Erythroblast (primary cell): ENCODE measurements at regions not wholly inside any gene's neighbourhood (a gene's known extent, or its start where the extent isn't known, plus 50 kb on each side); places are given as distances from the start of the nearest gene placed in this dataset.
"Not testable (repeated sequence)": the region's sequence is repeated elsewhere in the genome, so short reads cannot be mapped to it uniquely, and the experiment has no call there.

Source experiments
- DNase-seq, 2 experiments: peaks; one replicate each; lab custom pipeline; 2025; lab: John Stamatoyannopoulos, UW
- GATA1 ChIP-seq: IDR thresholded peaks from 2 replicates; pipeline ENCODE4 v1.6.1; 2011; ENCODE audit warnings: low read depth, mild to moderate bottlenecking, control low read depth, low read length, moderate library complexity
- POLR2A ChIP-seq: IDR thresholded peaks from 2 replicates; pipeline ENCODE4 v1.6.1; 2011; ENCODE audit warnings: mild to moderate bottlenecking, low read length

- TF ChIP-seq POLR2A (no peak), GATA1 (no peak)
- no peak for DNase-seq
Observed at GRCh38 chr9:100731038-100731556, 153.2 kb downstream of the CAVIN4 start.

GRCh38 chr9:100731557-100731956 is 153.7 kb downstream of the CAVIN4 start:
- no peak for TF ChIP-seq GATA1
- no peak for TF ChIP-seq POLR2A
- DNase-seq, result no peak

- no peak for DNase-seq
- TF ChIP-seq GATA1, result no peak
- TF ChIP-seq POLR2A, result no peak
Observed at GRCh38 chr9:100739208-100739607, 161.3 kb downstream of the CAVIN4 start.

GRCh38 chr9:100739666-100740065 is 161.8 kb downstream of the CAVIN4 start:
- DNase-seq, result no peak
- TF ChIP-seq POLR2A, result no peak

GRCh38 chr9:100748930-100749329 is 171.1 kb downstream of the CAVIN4 start:
- DNase-seq, result not testable (repeated sequence)

DNA sequence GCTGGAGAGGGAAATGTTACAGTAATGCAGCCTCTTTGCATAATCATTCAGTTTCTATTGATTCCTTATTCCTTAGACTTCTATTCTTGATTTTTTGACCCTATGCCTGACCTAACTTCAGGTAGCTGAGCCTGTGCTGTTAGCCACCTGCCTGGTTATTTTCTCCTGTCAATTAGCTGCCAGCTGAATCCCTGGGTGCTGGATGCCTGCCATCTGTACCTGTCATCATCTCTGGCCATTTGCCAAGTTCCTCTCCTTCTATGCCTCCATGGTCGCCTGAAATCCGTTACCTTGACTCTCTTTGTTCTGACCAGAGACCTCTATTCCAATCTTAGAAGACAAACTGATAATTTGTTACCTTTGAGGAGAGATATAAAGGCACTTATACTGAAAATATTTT is 178.3 kb downstream of the CAVIN4 start:
- DNase-seq, result no peak
- TF ChIP-seq GATA1, result no peak
- no peak for TF ChIP-seq POLR2A

GRCh38 chr9:100759215-100759614 is 181.3 kb downstream of the CAVIN4 start:
- TF ChIP-seq POLR2A (no peak), GATA1 (no peak)
- DNase-seq, result no peak

DNA sequence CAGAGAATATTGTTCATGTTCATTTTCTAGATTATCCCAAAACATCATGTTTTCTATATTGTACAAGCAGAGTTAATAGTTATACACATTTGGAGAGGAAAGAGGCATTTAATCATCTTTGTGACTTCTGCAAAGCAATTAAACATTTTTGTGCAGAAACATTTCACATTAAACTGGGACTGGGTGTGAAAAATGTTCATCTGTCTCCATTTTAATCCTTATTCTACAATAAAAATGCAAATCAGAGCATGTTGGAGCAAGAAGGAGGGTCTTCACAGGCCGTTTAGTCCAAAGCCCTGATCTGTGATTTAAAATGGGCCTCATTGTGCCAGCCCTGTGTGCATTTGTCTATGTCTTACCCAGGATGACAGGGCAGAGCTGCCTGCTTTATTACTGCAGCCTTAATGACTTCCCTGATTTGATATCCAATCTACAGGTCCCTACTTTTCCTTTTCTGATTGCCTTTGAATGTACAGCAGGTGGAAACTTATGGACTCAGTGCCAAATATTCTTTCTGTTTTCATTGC is 183.5 kb downstream of the CAVIN4 start:
- TF ChIP-seq GATA1, result no peak
- TF ChIP-seq POLR2A, result no peak
- DNase-seq, result no peak

GRCh38 chr9:100774326-100774725 is 196.4 kb downstream of the CAVIN4 start:
- TF ChIP-seq GATA1 (no peak), POLR2A (no peak)
- no peak for DNase-seq

DNA sequence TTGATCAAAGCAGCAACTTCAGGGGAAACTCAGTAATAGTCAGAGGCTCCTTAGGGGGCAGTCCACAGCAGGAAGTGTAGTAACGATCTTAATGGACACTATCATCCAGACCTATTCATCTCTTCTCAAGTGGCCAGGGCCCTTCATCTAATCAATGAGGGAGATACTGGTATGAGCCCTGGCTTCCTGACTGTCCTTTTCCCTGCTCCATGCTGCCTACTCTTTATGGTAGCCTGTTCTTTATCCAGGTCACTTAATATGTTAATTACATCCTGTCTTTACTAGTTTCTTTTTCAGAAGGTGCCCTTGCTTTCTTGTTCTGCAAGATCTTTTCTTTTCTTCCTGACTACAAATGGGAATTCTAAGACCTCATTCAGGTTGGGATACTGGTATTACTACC is 197.1 kb downstream of the CAVIN4 start:
- DNase-seq, result no peak
- TF ChIP-seq GATA1, result no peak
- TF ChIP-seq POLR2A, result no peak

DNA sequence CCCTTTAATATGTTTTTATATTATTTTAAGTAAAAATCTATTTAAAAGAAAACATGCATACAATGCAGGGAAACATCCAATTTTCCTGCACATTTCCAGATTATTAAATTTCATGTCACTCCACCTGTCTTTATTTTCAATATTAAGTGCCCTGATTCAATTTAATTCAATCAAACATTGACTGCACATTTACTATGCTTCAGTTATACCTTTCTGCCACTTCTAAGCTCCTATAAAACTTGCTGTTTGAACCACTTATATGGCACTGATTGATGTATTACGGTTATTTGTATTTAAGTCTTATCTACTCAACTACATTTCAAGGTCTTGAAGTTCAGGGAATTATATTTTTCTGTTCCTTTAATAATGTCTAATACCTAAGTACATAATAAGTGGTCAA is 198.0 kb downstream of the CAVIN4 start:
- TF ChIP-seq POLR2A, result no peak
- TF ChIP-seq GATA1, result no peak

DNA sequence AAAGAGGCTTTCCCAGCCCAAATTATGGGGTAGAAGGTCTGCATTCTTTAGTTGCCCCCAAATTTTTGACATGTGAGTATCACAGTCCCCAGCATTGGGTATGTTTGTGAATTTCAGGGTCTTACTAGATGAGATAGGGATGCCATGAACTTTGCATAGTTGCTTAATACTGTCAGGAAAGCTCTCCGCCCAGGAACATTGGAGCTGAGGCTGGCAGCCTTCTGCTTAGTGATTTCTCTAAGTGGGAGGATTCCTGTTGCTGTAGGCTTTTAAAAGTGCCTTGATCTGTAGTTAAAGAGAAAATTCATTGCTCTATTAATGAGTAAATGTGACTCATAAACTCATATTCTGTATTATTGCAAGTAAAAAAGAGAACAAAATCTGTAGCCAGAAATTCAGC is 206.9 kb downstream of the CAVIN4 start:
- no peak for DNase-seq
- TF ChIP-seq POLR2A (no peak), GATA1 (no peak)

More for the DNA sequence above, 198.0 kb downstream of the CAVIN4 start:
- DNase-seq, result no peak

DNA sequence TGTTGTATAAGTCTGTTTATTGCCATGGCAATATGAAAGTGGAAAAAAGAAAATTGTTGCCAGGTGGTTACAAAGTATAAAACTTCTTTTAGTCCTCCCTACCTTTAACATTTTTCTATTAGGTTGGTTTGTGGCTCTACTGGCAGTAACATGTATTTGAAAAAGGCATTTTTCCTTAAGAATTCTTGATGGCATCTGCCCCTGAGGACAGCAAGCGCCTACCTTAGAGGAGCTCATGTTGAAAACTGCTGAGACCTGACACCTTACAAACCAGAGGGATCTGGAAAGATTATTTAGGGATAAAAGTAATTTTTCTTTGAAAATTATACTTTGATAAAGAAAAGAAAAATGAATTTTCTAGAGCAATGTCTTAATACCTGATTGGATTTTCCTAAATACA is 208.1 kb downstream of the CAVIN4 start:
- TF ChIP-seq GATA1, result no peak

DNA sequence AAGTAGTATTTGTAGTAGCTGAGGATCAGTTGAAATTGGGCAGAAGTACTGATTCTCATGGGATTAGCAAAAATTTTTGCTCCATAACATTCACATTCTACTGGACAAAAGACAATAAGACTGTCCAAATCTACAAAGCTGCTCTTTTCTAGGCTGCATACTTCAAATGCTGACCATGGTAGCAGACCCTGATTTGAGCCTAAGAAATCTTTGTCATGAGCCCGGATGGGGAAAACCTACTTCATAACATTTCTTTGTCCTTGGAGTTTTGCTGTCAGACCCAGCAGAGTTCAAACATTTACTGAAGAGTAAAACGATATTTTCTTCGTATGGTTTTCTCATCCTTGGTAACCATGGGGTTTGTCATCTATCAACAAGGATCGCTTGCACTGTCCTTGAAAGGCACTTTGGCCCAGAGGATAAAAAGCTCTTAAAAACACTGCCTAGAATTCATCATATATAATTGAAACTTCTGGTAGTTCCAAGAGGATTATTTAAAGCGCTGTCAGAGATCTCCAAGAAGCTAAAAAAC is 216.9 kb downstream of the CAVIN4 start:
- DNase-seq, result no peak
- no peak for TF ChIP-seq GATA1
- TF ChIP-seq POLR2A, result no peak

More for the DNA sequence above, 208.1 kb downstream of the CAVIN4 start:
- no peak for DNase-seq

DNA sequence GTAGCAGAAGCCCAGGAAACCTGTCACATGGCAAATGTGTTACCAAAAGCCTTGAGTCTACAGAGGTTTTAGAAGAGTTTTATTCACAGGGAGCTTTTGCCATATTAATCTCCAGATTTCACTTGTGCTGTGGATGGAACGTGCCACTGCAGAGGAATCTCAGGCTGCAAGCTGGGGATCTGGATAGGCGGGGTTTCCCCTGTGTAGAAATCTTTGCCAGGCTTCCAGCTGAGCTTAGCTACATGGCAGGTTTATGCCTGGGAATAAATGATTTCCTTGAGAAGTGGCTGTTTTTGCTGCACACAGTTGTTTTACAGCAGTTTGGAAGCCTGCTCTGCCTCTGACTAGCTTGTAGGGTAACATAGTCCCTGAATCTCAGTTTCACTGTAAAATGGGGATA is 224.6 kb upstream of the PLPPR1 start:
- TF ChIP-seq GATA1 (no peak), POLR2A (no peak)
- no peak for DNase-seq

DNA sequence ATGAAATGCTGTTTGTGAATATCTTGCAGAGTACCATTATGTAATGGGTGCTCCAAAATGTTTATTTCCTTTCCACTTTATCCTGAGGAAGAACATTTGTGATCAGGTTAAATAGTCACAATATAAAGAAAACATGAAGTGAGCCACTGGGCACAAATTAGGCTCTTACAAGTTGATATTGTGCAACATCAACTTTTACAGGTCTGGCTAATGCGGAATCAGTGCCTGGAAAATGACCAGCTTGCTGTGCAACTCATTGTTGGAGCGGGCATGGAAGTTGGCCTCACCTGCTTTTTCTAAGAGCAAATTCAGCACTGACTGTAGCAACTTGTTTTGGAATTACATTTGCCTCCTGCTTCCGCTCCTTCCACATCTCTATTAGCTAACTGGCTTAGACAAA is 216.9 kb upstream of the PLPPR1 start:
- DNase-seq, result no peak
- no peak for TF ChIP-seq POLR2A
- no peak for TF ChIP-seq GATA1
